GM12878 (cell line): ENCODE measurements at regions not wholly inside any gene's neighbourhood (a gene's known extent, or its start where the extent isn't known, plus 50 kb on each side); places are given as distances from the start of the nearest gene placed in this dataset.

Experiments
- ATAC-seq: fragments of 200-7000 bp; cut with Tn5 transposase; 3 replicates; pipeline ENCODE4 v1.9.1; 2020; ENCODE audit warnings: mild to moderate bottlenecking, moderate library complexity
- BruUV-seq: library from RNA; stranded (reverse); fragments of 400-500 nt; replicated peaks from 2 replicates; lab custom pipeline; 2021; lab: Mats Ljungman, UMichigan
- CTCF ChIA-PET: fragments of 300-600 bp; sonication (Branson Sonifier 250); formaldehyde crosslinking; extraction: SDS; loops from one replicate; lab custom pipeline; 2021; ENCODE audit warnings: inconsistent platforms; lab: Yijun Ruan, JAX
- POLR2A ChIA-PET: fragments of 350-600 bp; formaldehyde crosslinking; extraction: SDS; loops from one replicate; lab custom pipeline; 2021; ENCODE audit warnings: inconsistent platforms; lab: Charles Lee
- RAD21 ChIA-PET: fragments of 300-600 bp; sonication (Branson Sonifier 250); formaldehyde crosslinking; loops from one replicate; lab custom pipeline; 2023; ENCODE audit warnings: antibody characterized with exemption; ENCODE audit not compliant: unreplicated experiment; lab: Charles Lee
- SMC1A ChIA-PET: fragments of 300-600 bp; sonication (Branson Sonifier 250); formaldehyde crosslinking; loops from one replicate; lab custom pipeline; 2023; ENCODE audit not compliant: unreplicated experiment, uncharacterized antibody; lab: Charles Lee
- DNase-seq: peaks from one replicate; pipeline ENCODE4 v3.0.0-alpha.2; 2011; ENCODE audit warnings: low read depth, low spot score
- FAIRE-seq: peaks from 3 replicates; lab custom pipeline; 2011; peaks lifted over from hg19 to GRCh38; lab: Jason Lieb, UNC
- H2AFZ ChIP-seq: 2 replicates; pipeline ENCODE4 v1.6.0; 2011; ENCODE audit warnings: low read depth, low read length, control low read depth; ENCODE audit not compliant: control insufficient read depth
- H3K27ac ChIP-seq: 2 replicates; pipeline ENCODE4 v1.5.1; 2011; ENCODE audit warnings: control low read depth; ENCODE audit not compliant: control insufficient read depth, insufficient read depth
- H3K27me3 ChIP-seq, 2 experiments: replicated peaks in 1 of 2; 2 replicates each; pipeline versions ENCODE4 v1.6.0 to v1.6.1; 2011; ENCODE audit warnings: low read length in 1 of 2; ENCODE audit not compliant: control insufficient read depth in 2 of 2, insufficient read depth in 2 of 2
- H3K36me3 ChIP-seq, 2 experiments: 2 replicates each; pipeline ENCODE4 v1.5.1; 2011; ENCODE audit warnings: low read length in 1 of 2; ENCODE audit not compliant: control insufficient read depth in 2 of 2, insufficient read depth in 2 of 2
- H3K4me1 ChIP-seq: 2 replicates; pipeline ENCODE4 v1.6.1; 2011; ENCODE audit warnings: mild to moderate bottlenecking, low read length, moderate library complexity, mixed read lengths; ENCODE audit not compliant: control insufficient read depth, insufficient read depth
- H3K4me2 ChIP-seq: 2 replicates; pipeline ENCODE4 v1.6.0; 2011; ENCODE audit warnings: control low read depth; ENCODE audit not compliant: control insufficient read depth, insufficient read depth
- H3K4me3 ChIP-seq: fragments of 200-600 bp; sonication (generic); 2 replicates; pipeline ENCODE4 v1.5.1; 2016
- H3K79me2 ChIP-seq: 2 replicates; pipeline ENCODE4 v1.6.0; 2011; ENCODE audit warnings: low read length; ENCODE audit not compliant: control insufficient read depth, insufficient read depth
- H3K9ac ChIP-seq: 2 replicates; pipeline ENCODE4 v1.8.0; 2011; ENCODE audit warnings: low read length, control low read depth, mixed read lengths; ENCODE audit not compliant: control insufficient read depth, insufficient read depth
- H3K9me3 ChIP-seq: replicated peaks from 3 replicates; pipeline ENCODE4 v1.5.1; 2011; ENCODE audit warnings: mild to moderate bottlenecking, low read length; ENCODE audit not compliant: control insufficient read depth, insufficient read depth
- H4K20me1 ChIP-seq: 2 replicates; pipeline ENCODE4 v1.6.0; 2011; ENCODE audit not compliant: control insufficient read depth, insufficient read depth
- ATF7 ChIP-seq: fragments of 450-650 bp; IDR thresholded peaks from 2 replicates; pipeline ENCODE4 v1.6.1; 2016; ENCODE audit warnings: low read depth, mild to moderate bottlenecking
- CEBPZ ChIP-seq: fragments of 150-350 bp; IDR thresholded peaks from 2 replicates; pipeline ENCODE4 v1.6.1; 2016; ENCODE audit warnings: low read depth, low read length
- EED ChIP-seq: sonication (generic); IDR thresholded peaks from 2 replicates; pipeline ENCODE4 v1.6.1; 2016; ENCODE audit warnings: antibody characterized with exemption, low read depth
- ETV6 ChIP-seq, 2 experiments: fragments of 450-650 bp in 1 of 2; IDR thresholded peaks in 1 of 2; conservative IDR thresholded peaks in 1 of 2; 2 replicates each; pipeline ENCODE4 v1.6.1; 2014; ENCODE audit warnings: antibody characterized with exemption in 1 of 2, borderline replicate concordance in 1 of 2, low read depth in 1 of 2, mild to moderate bottlenecking in 1 of 2, moderate library complexity in 1 of 2
- EZH2 ChIP-seq: IDR thresholded peaks from 2 replicates; pipeline ENCODE4 v1.6.1; 2012; ENCODE audit warnings: low read depth, mild to moderate bottlenecking, control low read depth, inconsistent platforms, low read length, borderline replicate concordance; ENCODE audit not compliant: control insufficient read depth
- GATAD2B ChIP-seq: fragments of 450-650 bp; conservative IDR thresholded peaks from 2 replicates; pipeline ENCODE4 v1.6.1; 2017; ENCODE audit warnings: low read depth, mild to moderate bottlenecking, moderate library complexity
- JUNB ChIP-seq: IDR thresholded peaks from 2 replicates; pipeline ENCODE4 v1.6.1; 2016; ENCODE audit warnings: antibody characterized with exemption, mild to moderate bottlenecking
- MAX ChIP-seq: IDR thresholded peaks from 2 replicates; pipeline ENCODE4 v1.6.1; 2012; ENCODE audit warnings: low read depth, low read length, improper control_type of control experiment
- MTA2 ChIP-seq: fragments of 450-650 bp; IDR thresholded peaks from 2 replicates; pipeline ENCODE4 v1.6.1; 2016; ENCODE audit warnings: low read depth, mild to moderate bottlenecking, moderate library complexity
- MYC ChIP-seq: IDR thresholded peaks from 2 replicates; pipeline ENCODE4 v1.6.1; 2011; ENCODE audit warnings: mild to moderate bottlenecking, low read length, moderate library complexity, inconsistent platforms; ENCODE audit not compliant: insufficient read depth, insufficient replicate concordance, insufficient read length, severe bottlenecking
- NRF1 ChIP-seq: conservative IDR thresholded peaks from 2 replicates; pipeline ENCODE4 v1.6.1; 2011; ENCODE audit warnings: mild to moderate bottlenecking, low read depth, low read length, improper control_type of control experiment
- PKNOX1 ChIP-seq: fragments of 450-650 bp; IDR thresholded peaks from 2 replicates; pipeline ENCODE4 v1.6.1; 2016; ENCODE audit warnings: mild to moderate bottlenecking
- POU2F2 ChIP-seq: IDR thresholded peaks from 3 replicates; pipeline ENCODE4 v1.6.1; 2011; ENCODE audit warnings: low read depth, mild to moderate bottlenecking, low read length, borderline replicate concordance
- TCF3 ChIP-seq: IDR thresholded peaks from 2 replicates; pipeline ENCODE4 v1.6.1; 2012; ENCODE audit warnings: low read depth, mild to moderate bottlenecking, low read length, borderline replicate concordance; ENCODE audit not compliant: insufficient read depth
- USF1 ChIP-seq: IDR thresholded peaks from 2 replicates; pipeline ENCODE4 v1.6.1; 2011; ENCODE audit warnings: borderline replicate concordance, low read depth, mild to moderate bottlenecking, moderate library complexity, mixed read lengths, low read length; ENCODE audit not compliant: insufficient read depth; ENCODE audit errors: extremely low read length
- WGBS: methylation state at CpG from one replicate; pipeline ENCODE4 v1.1.6; 2016; ENCODE audit warnings: low lambda C conversion rate; ENCODE audit not compliant: insufficient replicate concordance, insufficient coverage; ENCODE audit errors: missing lambda C conversion rate; 5-methylcytosine and 5-hydroxymethylcytosine counted together
- in situ Hi-C: fragments of 300-500 bp; cut with MboI; formaldehyde crosslinking; loops from 9 replicates; pipeline ENCODE4 v1.14.3; 2018; ENCODE audit warnings: mixed read lengths
- intact Hi-C: fragments of 100-400 bp; cut with micrococcal nuclease; formaldehyde crosslinking; loops from one replicate; pipeline ENCODE4 v1.14.2; 2022; ENCODE audit not compliant: unreplicated experiment
- TF ChIP-seq, protein P1 (sequence below): fragments of 450-650 bp; formaldehyde crosslinking; IDR thresholded peaks from 2 replicates; pipeline ENCODE4 v1.4.0; 2022; ENCODE audit warnings: mild to moderate bottlenecking, moderate library complexity

- DNase-seq = no peak
- WGBS = 50% methylated on average over 3 of the region's 3 CpGs
- Histone ChIP-seq H3K4me3 (no peak overlapping the region), H3K9ac (no peak overlapping the region), H3K9me3 (no peaks in the 10 kb centered on the region), H3K27me3 (no peaks in the 10 kb centered on the region), H3K4me2 (no peak overlapping the region), H3K79me2 (no peaks in the 10 kb centered on the region), H4K20me1 (no peaks in the 10 kb centered on the region), H3K27ac (no peak overlapping the region), H2AFZ (no peak overlapping the region), H3K36me3 (no peaks in the 10 kb centered on the region), H3K4me1 (no peaks in the 10 kb centered on the region; the same call in 1 of the 2 replicates)
- intact Hi-C loops = no loop called here
- ATAC-seq = no peak
- FAIRE-seq = no peak
- SMC1A ChIA-PET = no interaction called here
- no TSS peak for BruUV-seq
- RAD21 ChIA-PET = no interaction called here
- CTCF ChIA-PET = no interaction called here
- in situ Hi-C loops = no loop called here
- POLR2A ChIA-PET = no interaction called here
- TF ChIP-seq CEBPZ (no peak), GATAD2B (no peak), EED (no peak), MYC (no peak), ETV6 (conservative IDR thresholded peaks at IDR 0.05 in 1 of 2, IDR thresholded peaks at IDR 0.05 in 1 of 2; ENCODE audit: borderline replicate concordance in 1 of 2, low read depth in 1 of 2) (no peak), ATF7 (no peak), POU2F2 (no peak), MAX (no peak), EZH2 (no peak), USF1 (no peak), TCF3 (no peak), PKNOX1 (no peak), JUNB (no peak), NRF1 (no peak), MTA2 (no peak)
- TF ChIP-seq, protein P1, sequence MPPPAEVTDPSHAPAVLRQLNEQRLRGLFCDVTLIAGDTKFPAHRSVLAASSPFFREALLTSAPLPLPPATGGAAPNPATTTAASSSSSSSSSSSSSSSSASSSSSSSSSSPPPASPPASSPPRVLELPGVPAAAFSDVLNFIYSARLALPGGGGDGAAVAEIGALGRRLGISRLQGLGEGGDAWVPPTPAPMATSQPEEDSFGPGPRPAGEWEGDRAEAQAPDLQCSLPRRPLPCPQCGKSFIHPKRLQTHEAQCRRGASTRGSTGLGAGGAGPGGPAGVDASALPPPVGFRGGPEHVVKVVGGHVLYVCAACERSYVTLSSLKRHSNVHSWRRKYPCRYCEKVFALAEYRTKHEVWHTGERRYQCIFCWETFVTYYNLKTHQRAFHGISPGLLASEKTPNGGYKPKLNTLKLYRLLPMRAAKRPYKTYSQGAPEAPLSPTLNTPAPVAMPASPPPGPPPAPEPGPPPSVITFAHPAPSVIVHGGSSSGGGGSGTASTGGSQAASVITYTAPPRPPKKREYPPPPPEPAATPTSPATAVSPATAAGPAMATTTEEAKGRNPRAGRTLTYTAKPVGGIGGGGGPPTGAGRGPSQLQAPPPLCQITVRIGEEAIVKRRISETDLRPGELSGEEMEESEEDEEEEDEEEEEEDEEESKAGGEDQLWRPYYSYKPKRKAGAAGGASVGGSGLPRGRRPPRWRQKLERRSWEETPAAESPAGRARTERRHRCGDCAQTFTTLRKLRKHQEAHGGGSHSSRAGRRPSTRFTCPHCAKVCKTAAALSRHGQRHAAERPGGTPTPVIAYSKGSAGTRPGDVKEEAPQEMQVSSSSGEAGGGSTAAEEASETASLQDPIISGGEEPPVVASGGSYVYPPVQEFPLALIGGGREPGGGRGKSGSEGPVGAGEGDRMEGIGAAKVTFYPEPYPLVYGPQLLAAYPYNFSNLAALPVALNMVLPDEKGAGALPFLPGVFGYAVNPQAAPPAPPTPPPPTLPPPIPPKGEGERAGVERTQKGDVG (CRISPR knock-in tag) = no peak
Observed at GRCh38 chr3:72515281-72515680, 333.0 kb downstream of the SHQ1 start.
